ENCODE measurements at regions not wholly inside any gene's neighbourhood (a gene's known extent, or its start where the extent isn't known, plus 50 kb on each side); places are given as distances from the start of the nearest gene placed in this dataset.

- no peak for TF ChIP-seq POLR2A (IDR thresholded peaks at IDR 0.05; ENCODE audit: low read depth, low read length)
- TF ChIP-seq TAF1 (IDR thresholded peaks at IDR 0.05; ENCODE audit: low read depth, low read length) = no peak
These were observed 142.1 kb downstream of the CDCA7 start for GRCh38 chr2:173496746-173497145.

Data from GM12891 (cell line).